ENCODE measurements at regions not wholly inside any gene's neighbourhood (a gene's known extent, or its start where the extent isn't known, plus 50 kb on each side); places are given as distances from the start of the nearest gene placed in this dataset.

DNA sequence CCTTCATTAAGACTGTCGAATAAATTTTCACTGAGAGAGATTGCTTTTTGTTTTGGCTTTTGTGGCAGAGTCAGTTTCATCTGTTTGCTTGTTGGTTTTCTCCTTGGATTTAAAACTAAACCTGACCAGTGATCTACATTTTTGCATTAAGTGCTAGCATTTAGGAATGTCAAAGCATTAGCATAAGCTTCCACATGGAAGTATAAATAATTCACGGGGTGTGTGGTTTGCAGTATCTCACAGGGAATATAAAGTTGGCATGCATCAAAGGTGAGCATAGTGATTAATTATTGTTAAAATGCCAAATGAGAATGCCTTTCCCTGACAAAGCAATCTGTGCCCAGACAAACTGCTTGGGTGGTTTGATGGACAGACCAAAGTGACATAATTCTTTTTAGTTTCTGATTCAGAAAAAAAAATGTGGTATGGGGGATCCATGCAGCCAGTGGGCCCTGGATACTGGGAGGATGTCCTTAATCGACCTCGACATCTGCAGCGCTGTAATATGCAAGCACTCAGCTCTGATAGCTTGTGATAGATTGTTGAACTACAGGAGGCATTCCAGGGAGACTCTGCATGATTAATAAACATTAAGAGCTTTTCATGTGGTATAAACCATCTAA lies 339.3 kb upstream of the POM121L12 start:
- Histone ChIP-seq H3K4me3 (ENCODE audit: low read depth in 1 of 3, low read length in 3 of 3) (no peak overlapping the region), H3K36me3 (ENCODE audit: control insufficient read depth in 3 of 3, insufficient read depth in 2 of 3, low read depth in 1 of 3, low read length in 3 of 3) (no peaks in the 10 kb centered on the region), H3K27me3 (ENCODE audit: control insufficient read depth in 3 of 3, insufficient read depth in 3 of 3, low read length in 3 of 3) (no peaks in the 10 kb centered on the region), H3K4me1 (ENCODE audit: control insufficient read depth in 3 of 3, insufficient read depth in 2 of 3, low read depth in 1 of 3, low read length in 2 of 3) (no peaks in the 10 kb centered on the region), H3K27ac (ENCODE audit: low read depth in 1 of 3, low read length in 2 of 3) (no peak overlapping the region), H3K9me3 (ENCODE audit: control insufficient read depth in 2 of 2, insufficient read depth in 1 of 2, low read depth in 1 of 2, low read length in 1 of 2) (no peaks in the 10 kb centered on the region)
- DNase-seq (no peak), FAIRE-seq (no peak)
- WGBS, 3 donors = 40 to 52% (median 42%) methylated on average over 5 of the region's 5 CpGs

DNA sequence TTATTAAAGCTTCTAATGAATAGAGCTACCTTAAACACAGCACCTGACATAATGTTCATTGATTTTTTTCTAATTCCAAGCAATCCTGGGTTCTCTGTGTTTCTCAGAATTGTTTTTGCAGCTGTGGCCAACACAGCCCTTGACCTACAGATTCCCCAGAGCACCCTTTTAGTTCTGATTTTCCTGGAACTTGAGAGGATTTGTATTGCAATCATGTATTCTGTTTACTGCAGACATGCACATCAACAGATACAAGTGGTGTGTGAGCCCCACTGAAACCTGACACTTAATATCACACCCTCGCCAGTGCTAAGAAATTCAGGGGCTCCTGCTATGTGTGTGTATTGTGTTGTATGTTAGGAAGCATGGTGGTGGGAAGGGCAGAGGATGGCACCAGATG lies 344.2 kb upstream of the POM121L12 start:
- no peaks in the 10 kb centered on the region for H3K36me3 ChIP-seq (ENCODE audit: control insufficient read depth in 3 of 3, insufficient read depth in 2 of 3, low read depth in 1 of 3, low read length in 3 of 3)
- 53 to 74% (median 61%) methylated on average over 1 of the region's 1 CpG for WGBS, 3 donors
- DNase-seq (no peak), FAIRE-seq (no peak)
- no peaks in the 10 kb centered on the region for H3K9me3 ChIP-seq (ENCODE audit: control insufficient read depth in 2 of 2, insufficient read depth in 1 of 2, low read depth in 1 of 2, low read length in 1 of 2)
- H3K27me3 ChIP-seq (ENCODE audit: control insufficient read depth in 3 of 3, insufficient read depth in 3 of 3, low read length in 3 of 3) = no peaks in the 10 kb centered on the region
- H3K4me3 ChIP-seq (ENCODE audit: low read depth in 1 of 3, low read length in 3 of 3) = no peak overlapping the region
- no peak overlapping the region for H3K27ac ChIP-seq (ENCODE audit: low read depth in 1 of 3, low read length in 2 of 3)
- no peaks in the 10 kb centered on the region for H3K4me1 ChIP-seq (ENCODE audit: control insufficient read depth in 3 of 3, insufficient read depth in 2 of 3, low read depth in 1 of 3, low read length in 2 of 3)

DNA sequence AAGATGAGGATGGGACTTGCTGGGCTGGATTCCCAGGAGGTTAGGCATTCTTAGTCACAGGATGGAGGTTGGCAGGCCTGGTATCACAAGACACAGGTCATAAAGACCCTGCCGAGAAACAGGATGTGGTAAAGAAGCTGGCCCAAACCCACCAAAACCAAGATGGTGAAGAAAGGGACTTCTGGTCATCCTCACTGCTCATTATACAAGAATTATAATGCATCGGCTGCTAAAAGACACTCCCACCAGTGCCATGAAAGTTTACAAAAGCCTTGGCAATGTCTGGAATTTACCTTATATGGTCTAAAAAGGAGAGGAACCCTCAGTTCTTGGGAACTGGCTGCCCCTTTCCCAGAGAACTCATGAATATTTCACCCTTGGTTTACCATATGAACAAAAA lies 345.5 kb upstream of the POM121L12 start:
- no peaks in the 10 kb centered on the region for H3K27me3 ChIP-seq (ENCODE audit: control insufficient read depth in 3 of 3, insufficient read depth in 3 of 3, low read length in 3 of 3)
- no peaks in the 10 kb centered on the region for H3K9me3 ChIP-seq (ENCODE audit: control insufficient read depth in 2 of 2, insufficient read depth in 1 of 2, low read depth in 1 of 2, low read length in 1 of 2)
- no peak for DNase-seq
- 84 to 93% (median 87%) methylated on average over 2 of the region's 2 CpGs for WGBS, 3 donors
- no peaks in the 10 kb centered on the region for H3K4me1 ChIP-seq (ENCODE audit: control insufficient read depth in 3 of 3, insufficient read depth in 2 of 3, low read depth in 1 of 3, low read length in 2 of 3)
- no peak for FAIRE-seq
- H3K27ac ChIP-seq (ENCODE audit: low read depth in 1 of 3, low read length in 2 of 3) = no peak overlapping the region
- H3K4me3 ChIP-seq (ENCODE audit: low read depth in 1 of 3, low read length in 3 of 3) = no peak overlapping the region
- no peaks in the 10 kb centered on the region for H3K36me3 ChIP-seq (ENCODE audit: control insufficient read depth in 3 of 3, insufficient read depth in 2 of 3, low read depth in 1 of 3, low read length in 3 of 3)

DNA sequence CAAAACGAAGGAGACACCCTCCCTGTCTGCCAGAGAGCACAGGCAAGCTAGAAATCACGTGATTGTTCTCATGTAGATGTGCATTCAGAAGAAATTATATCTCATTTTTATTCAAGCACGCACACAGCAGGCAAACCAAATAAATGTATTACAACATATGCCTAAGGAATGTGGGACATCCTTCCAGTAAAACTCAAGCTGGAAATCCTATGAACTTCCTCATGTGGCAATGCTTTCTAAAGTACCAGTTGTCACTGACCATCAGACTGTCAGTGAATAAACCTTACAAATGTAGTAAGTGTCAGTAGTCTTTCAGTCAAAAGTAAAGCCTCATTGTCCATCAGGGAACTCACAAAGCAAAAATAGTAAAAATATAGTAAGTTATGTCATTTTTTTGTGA lies 350.1 kb upstream of the POM121L12 start:
- DNase-seq = no peak
- Histone ChIP-seq H3K4me1 (ENCODE audit: control insufficient read depth in 3 of 3, insufficient read depth in 2 of 3, low read depth in 1 of 3, low read length in 2 of 3) (no peaks in the 10 kb centered on the region), H3K9me3 (ENCODE audit: control insufficient read depth in 2 of 2, insufficient read depth in 1 of 2, low read depth in 1 of 2, low read length in 1 of 2) (no peaks in the 10 kb centered on the region), H3K27ac (ENCODE audit: low read depth in 1 of 3, low read length in 2 of 3) (no peak overlapping the region), H3K36me3 (ENCODE audit: control insufficient read depth in 3 of 3, insufficient read depth in 2 of 3, low read depth in 1 of 3, low read length in 3 of 3) (no peaks in the 10 kb centered on the region), H3K27me3 (ENCODE audit: control insufficient read depth in 3 of 3, insufficient read depth in 3 of 3, low read length in 3 of 3) (no peaks in the 10 kb centered on the region), H3K4me3 (ENCODE audit: low read depth in 1 of 3, low read length in 3 of 3) (no peak overlapping the region)
- WGBS, 3 donors = 34 to 54% (median 36%) methylated on average over 3 of the region's 3 CpGs
- FAIRE-seq = no peak

DNA sequence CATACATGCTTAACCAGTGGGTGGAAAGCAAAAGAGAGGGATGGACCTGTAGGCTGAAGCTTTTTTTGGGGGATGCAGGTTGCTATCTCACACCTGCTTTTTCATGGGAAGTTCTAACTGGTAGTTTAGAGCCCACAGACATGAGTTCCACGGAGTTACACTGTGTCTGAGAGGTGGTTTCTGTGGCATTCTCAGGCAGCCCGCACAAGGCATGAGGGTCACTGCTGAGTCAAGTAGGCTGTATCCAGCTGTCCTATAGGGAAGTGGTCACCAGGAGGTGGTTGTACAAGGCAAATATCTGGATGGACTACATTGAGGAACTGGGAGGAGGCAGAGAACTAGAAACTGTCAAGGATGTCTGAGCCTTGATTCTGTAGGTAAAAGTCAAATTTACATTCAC lies 351.0 kb upstream of the POM121L12 start:
- no peaks in the 10 kb centered on the region for H3K27me3 ChIP-seq (ENCODE audit: control insufficient read depth in 3 of 3, insufficient read depth in 3 of 3, low read length in 3 of 3)
- H3K36me3 ChIP-seq (ENCODE audit: control insufficient read depth in 3 of 3, insufficient read depth in 2 of 3, low read depth in 1 of 3, low read length in 3 of 3) = no peaks in the 10 kb centered on the region
- no peak overlapping the region for H3K4me3 ChIP-seq (ENCODE audit: low read depth in 1 of 3, low read length in 3 of 3)
- WGBS, 3 donors = 59 to 80% (median 67%) methylated on average over 2 of the region's 2 CpGs
- no peak for DNase-seq
- no peak overlapping the region for H3K27ac ChIP-seq (ENCODE audit: low read depth in 1 of 3, low read length in 2 of 3)
- no peaks in the 10 kb centered on the region for H3K9me3 ChIP-seq (ENCODE audit: control insufficient read depth in 2 of 2, insufficient read depth in 1 of 2, low read depth in 1 of 2, low read length in 1 of 2)
- H3K4me1 ChIP-seq (ENCODE audit: control insufficient read depth in 3 of 3, insufficient read depth in 2 of 3, low read depth in 1 of 3, low read length in 2 of 3) = no peaks in the 10 kb centered on the region
- FAIRE-seq = no peak

DNA sequence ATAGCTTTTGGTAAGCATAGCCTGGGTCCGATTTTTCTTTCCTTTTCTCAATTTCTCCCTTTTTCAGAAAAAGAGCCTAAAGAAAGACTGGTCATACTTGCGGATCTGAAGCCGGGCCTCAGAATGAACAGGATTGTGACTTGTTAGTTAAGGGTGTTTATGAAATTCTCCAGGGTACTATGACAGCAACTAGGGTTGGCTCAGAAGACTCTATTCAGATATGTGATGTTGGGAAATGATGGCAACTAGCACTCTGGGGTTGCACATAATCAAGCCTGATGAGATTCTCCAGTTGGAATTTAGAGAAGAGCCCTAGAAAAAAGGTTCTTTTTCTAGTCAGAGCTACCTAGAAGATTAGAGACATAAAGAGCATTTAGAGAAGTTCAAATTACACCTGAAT lies 352.4 kb upstream of the POM121L12 start:
- H3K27ac ChIP-seq (ENCODE audit: low read depth in 1 of 3, low read length in 2 of 3) = no peak overlapping the region
- H3K9me3 ChIP-seq (ENCODE audit: control insufficient read depth in 2 of 2, insufficient read depth in 1 of 2, low read depth in 1 of 2, low read length in 1 of 2) = peaks cover 0 to 3% of the 10 kb centered on the region in 2 donors
- 52 to 69% (median 67%) methylated on average over 3 of the region's 3 CpGs for WGBS, 3 donors
- H3K4me1 ChIP-seq (ENCODE audit: control insufficient read depth in 3 of 3, insufficient read depth in 2 of 3, low read depth in 1 of 3, low read length in 2 of 3) = no peaks in the 10 kb centered on the region
- no peaks in the 10 kb centered on the region for H3K27me3 ChIP-seq (ENCODE audit: control insufficient read depth in 3 of 3, insufficient read depth in 3 of 3, low read length in 3 of 3)
- H3K36me3 ChIP-seq (ENCODE audit: control insufficient read depth in 3 of 3, insufficient read depth in 2 of 3, low read depth in 1 of 3, low read length in 3 of 3) = no peaks in the 10 kb centered on the region
- H3K4me3 ChIP-seq (ENCODE audit: low read depth in 1 of 3, low read length in 3 of 3) = no peak overlapping the region
- DNase-seq (no peak), FAIRE-seq (no peak)

DNA sequence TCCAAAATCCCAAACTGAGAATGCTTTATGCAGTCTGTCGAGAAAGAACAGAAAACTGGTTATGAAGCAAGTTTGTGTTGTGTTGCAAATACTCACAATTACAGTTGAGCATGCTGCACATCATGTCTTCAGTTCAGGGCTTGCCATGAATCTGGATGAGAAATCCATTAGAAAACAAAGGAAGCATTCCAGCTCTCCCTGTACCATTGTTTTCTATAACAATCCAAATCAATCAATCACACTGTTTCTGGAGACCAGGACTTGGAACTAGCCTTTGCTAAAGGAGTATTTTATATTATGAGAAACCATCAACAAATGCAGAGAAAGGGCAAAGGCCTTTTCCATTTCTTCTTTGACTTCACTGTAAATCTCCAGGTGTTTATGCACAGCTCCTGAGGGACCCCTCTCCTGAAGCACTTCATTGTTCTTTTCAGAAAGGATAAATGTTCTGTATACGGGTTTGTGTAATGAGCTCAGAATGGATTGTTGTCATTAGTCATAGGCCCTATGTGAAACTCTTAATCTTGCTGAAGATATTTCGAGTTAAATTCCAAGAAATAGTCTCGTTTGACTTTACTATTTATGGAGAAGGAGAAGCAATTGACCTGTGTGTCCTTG lies 364.7 kb upstream of the POM121L12 start:
- 32 to 41% (median 40%) methylated on average over 4 of the region's 4 CpGs for WGBS, 3 donors
- no peak for FAIRE-seq

DNA sequence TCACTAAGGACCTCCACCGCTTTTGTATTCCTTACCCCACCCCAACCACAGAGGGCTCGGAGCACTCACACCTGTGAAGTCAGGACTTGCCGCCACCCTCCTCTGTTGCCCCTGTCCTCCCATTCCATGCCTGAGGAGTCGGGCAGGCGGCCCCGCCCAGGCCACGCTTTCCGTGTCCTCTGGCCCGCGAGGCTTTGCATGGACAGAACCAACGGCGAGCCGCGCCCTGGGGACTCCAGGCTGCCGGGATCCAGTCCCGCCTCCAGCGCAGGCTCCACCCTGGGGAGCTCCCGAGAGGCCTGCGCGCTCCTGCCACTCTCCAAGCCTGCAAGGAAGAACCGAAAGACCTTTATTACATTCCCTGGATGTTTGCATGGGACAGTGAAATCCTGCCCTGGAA lies 366.4 kb upstream of the POM121L12 start:
- H3K4me1 ChIP-seq (ENCODE audit: control insufficient read depth in 3 of 3, insufficient read depth in 2 of 3, low read depth in 1 of 3, low read length in 2 of 3) = no peaks in the 10 kb centered on the region
- H3K27me3 ChIP-seq (ENCODE audit: control insufficient read depth in 3 of 3, insufficient read depth in 3 of 3, low read length in 3 of 3) = no peaks in the 10 kb centered on the region
- DNase-seq = no peak
- no peak for FAIRE-seq
- 88 to 94% (median 94%) methylated on average over 21 of the region's 21 CpGs for WGBS, 3 donors
- no peak overlapping the region for H3K27ac ChIP-seq (ENCODE audit: low read depth in 1 of 3, low read length in 2 of 3)
- H3K4me3 ChIP-seq (ENCODE audit: low read depth in 1 of 3, low read length in 3 of 3) = no peak overlapping the region
- no peaks in the 10 kb centered on the region for H3K36me3 ChIP-seq (ENCODE audit: control insufficient read depth in 3 of 3, insufficient read depth in 2 of 3, low read depth in 1 of 3, low read length in 3 of 3)
- peaks cover 0 to 1% of the 10 kb centered on the region in 2 donors for H3K9me3 ChIP-seq (ENCODE audit: control insufficient read depth in 2 of 2, insufficient read depth in 1 of 2, low read depth in 1 of 2, low read length in 1 of 2)

More for the DNA sequence above, 364.7 kb upstream of the POM121L12 start:
- H3K4me3 ChIP-seq (ENCODE audit: low read depth in 1 of 3, low read length in 3 of 3) = no peak overlapping the region
- H3K4me1 ChIP-seq (ENCODE audit: control insufficient read depth in 3 of 3, insufficient read depth in 2 of 3, low read depth in 1 of 3, low read length in 2 of 3) = no peaks in the 10 kb centered on the region
- no peaks in the 10 kb centered on the region for H3K36me3 ChIP-seq (ENCODE audit: control insufficient read depth in 3 of 3, insufficient read depth in 2 of 3, low read depth in 1 of 3, low read length in 3 of 3)
- peaks cover 0 to 1% of the 10 kb centered on the region in 2 donors for H3K9me3 ChIP-seq (ENCODE audit: control insufficient read depth in 2 of 2, insufficient read depth in 1 of 2, low read depth in 1 of 2, low read length in 1 of 2)
- no peaks in the 10 kb centered on the region for H3K27me3 ChIP-seq (ENCODE audit: control insufficient read depth in 3 of 3, insufficient read depth in 3 of 3, low read length in 3 of 3)
- DNase-seq = no peak
- no peak overlapping the region for H3K27ac ChIP-seq (ENCODE audit: low read depth in 1 of 3, low read length in 2 of 3)

DNA sequence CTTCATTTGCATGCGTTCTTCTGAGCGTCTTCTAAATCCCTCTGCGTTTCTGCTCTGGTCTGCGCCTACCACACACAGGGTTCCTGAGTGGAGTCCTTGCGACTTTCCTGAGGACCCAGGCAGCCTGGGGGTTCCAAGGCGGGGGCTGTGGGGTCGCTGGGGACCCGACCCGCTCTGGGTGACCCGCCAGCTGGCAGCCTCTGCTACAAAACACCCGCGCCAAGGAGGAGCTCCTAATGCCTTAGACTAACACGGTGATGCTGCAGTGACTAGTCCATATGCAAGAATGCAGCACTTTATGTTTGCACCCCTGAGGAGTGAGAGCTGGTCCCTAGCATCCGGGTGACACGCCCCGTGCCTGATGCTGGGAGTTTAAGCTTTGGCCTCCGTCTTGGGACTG lies 367.0 kb upstream of the POM121L12 start:
- H3K27me3 ChIP-seq (ENCODE audit: control insufficient read depth in 3 of 3, insufficient read depth in 3 of 3, low read length in 3 of 3) = no peaks in the 10 kb centered on the region
- 88 to 94% (median 91%) methylated on average over 17 of the region's 17 CpGs for WGBS, 3 donors
- no peak for FAIRE-seq
- H3K4me3 ChIP-seq (ENCODE audit: low read depth in 1 of 3, low read length in 3 of 3) = no peak overlapping the region
- no peaks in the 10 kb centered on the region for H3K36me3 ChIP-seq (ENCODE audit: control insufficient read depth in 3 of 3, insufficient read depth in 2 of 3, low read depth in 1 of 3, low read length in 3 of 3)
- no peak overlapping the region for H3K27ac ChIP-seq (ENCODE audit: low read depth in 1 of 3, low read length in 2 of 3)
- DNase-seq = no peak
- H3K9me3 ChIP-seq (ENCODE audit: control insufficient read depth in 2 of 2, insufficient read depth in 1 of 2, low read depth in 1 of 2, low read length in 1 of 2) = peaks cover 0 to 1% of the 10 kb centered on the region in 2 donors
- no peaks in the 10 kb centered on the region for H3K4me1 ChIP-seq (ENCODE audit: control insufficient read depth in 3 of 3, insufficient read depth in 2 of 3, low read depth in 1 of 3, low read length in 2 of 3)
